MG63 (cell line): ENCODE measurements at regions not wholly inside any gene's neighbourhood (a gene's known extent, or its start where the extent isn't known, plus 50 kb on each side); places are given as distances from the start of the nearest gene placed in this dataset.

Experiments
- DNase-seq: peaks from one replicate; pipeline ENCODE4 v3.0.0-alpha.2; 2020
- H3K27me3 ChIP-seq: fragments of 250-450 bp; sonication (Bioruptor Pico); 2 replicates; pipeline ENCODE4 v1.5.1; 2020; ENCODE audit warnings: mild to moderate bottlenecking, moderate library complexity
- H3K36me3 ChIP-seq: fragments of 250-450 bp; sonication (Bioruptor Pico); 2 replicates; pipeline ENCODE4 v1.5.1; 2020; ENCODE audit warnings: mild to moderate bottlenecking, moderate library complexity
- H3K4me3 ChIP-seq: fragments of 250-450 bp; sonication (Bioruptor Pico); 2 replicates; pipeline ENCODE4 v1.5.1; 2020; ENCODE audit warnings: mild to moderate bottlenecking, moderate library complexity
- H3K9me3 ChIP-seq: fragments of 250-450 bp; sonication (Bioruptor Pico); 2 replicates; pipeline ENCODE4 v1.5.1; 2020; ENCODE audit warnings: mild to moderate bottlenecking, moderate library complexity

GRCh38 chr10:124315591-124316270, 103.0 kb downstream of the OAT start:
- Histone ChIP-seq H3K36me3 (no peaks in the 10 kb centered on the region), H3K27me3 (no peaks in the 10 kb centered on the region), H3K4me3 (no peak overlapping the region), H3K9me3 (no peaks in the 10 kb centered on the region)
- DNase-seq, result no peak

- no peak for DNase-seq
- Histone ChIP-seq H3K36me3 (no peaks in the 10 kb centered on the region), H3K9me3 (no peaks in the 10 kb centered on the region), H3K27me3 (no peaks in the 10 kb centered on the region), H3K4me3 (no peak overlapping the region)
Observed at GRCh38 chr10:124313374-124313773, 105.3 kb downstream of the OAT start.

GRCh38 chr10:124308811-124309210, 109.9 kb downstream of the OAT start:
- DNase-seq, result no peak

GRCh38 chr10:124308056-124308645, 110.6 kb downstream of the OAT start:
- H3K27me3 ChIP-seq, result no peaks in the 10 kb centered on the region
- no peaks in the 10 kb centered on the region for H3K36me3 ChIP-seq
- H3K4me3 ChIP-seq, result no peak overlapping the region
- DNase-seq, result no peak
- no peaks in the 10 kb centered on the region for H3K9me3 ChIP-seq

More at GRCh38 chr10:124308811-124309210, 109.9 kb downstream of the OAT start:
- no peaks in the 10 kb centered on the region for H3K27me3 ChIP-seq
- no peaks in the 10 kb centered on the region for H3K36me3 ChIP-seq
- H3K9me3 ChIP-seq, result no peaks in the 10 kb centered on the region
- H3K4me3 ChIP-seq, result no peak overlapping the region

DNA sequence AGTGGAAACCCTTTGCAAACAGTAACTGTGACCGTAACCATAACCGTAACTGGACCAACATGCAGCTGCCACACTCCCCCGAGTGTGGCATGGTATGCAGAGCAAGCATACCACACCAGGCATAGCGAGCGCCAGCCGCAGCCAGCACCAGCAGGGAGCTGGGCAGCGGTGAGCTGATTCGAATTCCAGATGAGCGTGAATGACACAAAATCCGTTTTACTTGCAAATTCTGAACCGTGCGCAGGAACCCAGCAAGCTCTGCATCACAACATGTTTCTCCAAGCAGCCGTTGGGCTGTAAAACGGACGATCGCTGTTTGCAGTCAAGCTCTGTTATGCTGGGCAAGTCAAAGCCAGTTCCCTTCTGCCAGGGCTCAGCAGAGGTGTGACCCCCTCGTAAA, 111.1 kb downstream of the OAT start:
- DNase-seq, result no peak
- Histone ChIP-seq H3K27me3 (no peaks in the 10 kb centered on the region), H3K4me3 (no peak overlapping the region)

DNA sequence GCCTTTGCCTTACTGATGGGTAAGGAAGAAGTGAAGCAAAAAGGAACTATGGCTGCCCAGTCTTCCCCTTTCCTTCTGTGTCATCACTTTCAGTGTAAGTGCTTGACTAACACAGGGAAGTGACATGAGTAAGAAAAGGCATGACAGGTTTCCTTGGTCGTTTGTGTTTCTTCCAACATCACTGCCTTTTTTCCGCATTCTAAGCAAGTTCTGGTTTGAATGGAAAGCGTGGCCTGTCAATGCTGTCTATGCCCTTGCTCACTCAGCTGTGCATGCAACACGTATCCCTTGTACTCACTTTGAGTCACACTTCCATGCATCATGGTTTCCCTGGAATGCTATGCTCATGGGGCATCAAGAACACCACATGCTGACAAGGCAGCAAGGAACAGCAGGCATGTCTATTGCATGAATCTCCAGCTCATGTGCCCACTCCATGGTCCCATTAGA, 111.8 kb downstream of the OAT start:
- no peaks in the 10 kb centered on the region for H3K36me3 ChIP-seq
- H3K27me3 ChIP-seq, result no peaks in the 10 kb centered on the region
- no peak overlapping the region for H3K4me3 ChIP-seq
- H3K9me3 ChIP-seq, result no peaks in the 10 kb centered on the region
- no peak for DNase-seq

More for the DNA sequence above, 111.1 kb downstream of the OAT start:
- no peaks in the 10 kb centered on the region for H3K9me3 ChIP-seq
- H3K36me3 ChIP-seq, result no peaks in the 10 kb centered on the region

- peaks cover under 1% of the 10 kb centered on the region; the same call in 1 of the 2 replicates for H3K9me3 ChIP-seq
- no peak for DNase-seq
- no peak overlapping the region for H3K4me3 ChIP-seq
- no peaks in the 10 kb centered on the region for H3K27me3 ChIP-seq
- no peaks in the 10 kb centered on the region for H3K36me3 ChIP-seq
Observed at GRCh38 chr10:124306520-124306919, 112.2 kb downstream of the OAT start.

DNA sequence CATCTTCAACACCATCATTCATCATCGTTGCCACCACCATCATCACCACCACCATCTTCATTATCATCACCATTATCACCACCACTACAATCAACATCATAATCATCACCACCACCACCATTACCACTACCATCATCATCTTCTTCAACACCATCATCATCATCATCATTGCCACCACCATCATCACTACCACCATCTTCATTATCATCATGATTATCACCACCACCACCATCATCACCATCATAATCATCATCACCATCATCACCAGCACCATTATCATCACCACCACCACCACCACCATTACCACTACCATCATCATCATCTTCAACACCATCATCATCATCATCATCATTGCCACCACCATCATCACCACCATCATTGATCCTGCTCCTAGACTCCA, 112.7 kb downstream of the OAT start:
- DNase-seq, result no peak
- Histone ChIP-seq H3K9me3 (peaks cover 4% of the 10 kb centered on the region; the same call in 1 of the 2 replicates), H3K27me3 (no peaks in the 10 kb centered on the region), H3K36me3 (no peaks in the 10 kb centered on the region), H3K4me3 (no peak overlapping the region)

DNA sequence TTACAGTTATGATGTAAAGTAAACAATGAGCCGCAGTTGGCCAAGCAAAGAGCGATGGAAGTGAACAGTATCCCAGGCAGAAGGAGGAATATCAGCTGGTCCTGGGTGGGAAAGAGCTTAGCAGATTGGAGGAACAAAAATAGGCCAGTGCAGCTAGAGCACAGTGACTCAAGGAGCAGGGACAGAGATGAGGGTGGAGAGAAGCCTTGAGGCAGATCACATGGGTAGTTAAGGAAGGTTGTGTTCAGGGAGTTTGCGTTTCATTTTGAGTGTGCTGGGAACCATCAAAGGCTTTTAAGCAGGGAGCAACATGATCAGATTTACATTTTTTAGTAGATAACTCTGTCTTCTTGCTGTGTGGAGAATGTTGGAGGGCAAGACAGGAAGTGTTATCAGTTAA, 113.6 kb downstream of the OAT start:
- Histone ChIP-seq H3K4me3 (no peak overlapping the region), H3K36me3 (no peaks in the 10 kb centered on the region), H3K27me3 (no peaks in the 10 kb centered on the region), H3K9me3 (peaks cover 7% of the 10 kb centered on the region)
- DNase-seq, result no peak

DNA sequence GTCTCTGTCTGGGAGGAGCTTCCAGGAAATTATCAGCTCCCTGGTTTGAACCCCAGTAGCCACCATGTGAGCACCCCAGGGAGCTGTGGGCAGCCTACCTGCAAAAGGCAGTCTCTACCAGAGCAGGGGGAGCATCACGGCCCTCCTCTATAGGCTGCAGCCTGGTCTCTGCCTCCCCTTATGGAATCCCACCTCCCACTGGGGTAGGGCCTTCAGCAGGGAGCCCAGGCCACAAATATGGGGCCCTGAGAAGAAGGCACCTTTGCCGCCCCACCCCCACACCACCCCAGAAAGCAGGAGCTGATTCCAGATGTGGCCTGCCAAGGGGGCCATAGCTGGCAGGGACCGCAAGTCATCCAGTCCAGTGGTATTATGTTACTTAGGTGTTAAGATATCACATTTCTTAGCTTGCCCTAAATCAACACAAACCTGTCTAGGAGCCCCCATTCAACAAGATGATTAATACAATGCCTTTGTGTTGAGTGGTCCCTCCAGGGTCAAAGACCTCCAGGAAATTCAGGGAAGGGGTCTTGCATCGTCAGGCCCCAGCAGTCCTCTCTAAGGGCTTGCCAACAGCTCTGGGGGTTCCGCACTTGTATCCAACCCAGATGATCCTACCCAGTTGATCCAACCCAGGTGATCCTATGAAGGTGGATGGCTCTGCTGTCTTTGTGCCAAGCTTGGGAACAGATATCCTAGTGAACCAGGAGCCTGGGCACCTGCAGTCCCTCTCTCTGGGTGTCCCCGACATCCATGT, 114.9 kb downstream of the OAT start:
- no peak for DNase-seq
- Histone ChIP-seq H3K9me3 (peaks cover 9% of the 10 kb centered on the region), H3K36me3 (no peaks in the 10 kb centered on the region), H3K4me3 (no peak overlapping the region), H3K27me3 (no peaks in the 10 kb centered on the region)

- Histone ChIP-seq H3K27me3 (no peaks in the 10 kb centered on the region), H3K9me3 (peaks cover 9% of the 10 kb centered on the region), H3K36me3 (no peaks in the 10 kb centered on the region), H3K4me3 (no peak overlapping the region)
- no peak for DNase-seq
Observed at GRCh38 chr10:124302951-124303505, 115.7 kb downstream of the OAT start.

DNA sequence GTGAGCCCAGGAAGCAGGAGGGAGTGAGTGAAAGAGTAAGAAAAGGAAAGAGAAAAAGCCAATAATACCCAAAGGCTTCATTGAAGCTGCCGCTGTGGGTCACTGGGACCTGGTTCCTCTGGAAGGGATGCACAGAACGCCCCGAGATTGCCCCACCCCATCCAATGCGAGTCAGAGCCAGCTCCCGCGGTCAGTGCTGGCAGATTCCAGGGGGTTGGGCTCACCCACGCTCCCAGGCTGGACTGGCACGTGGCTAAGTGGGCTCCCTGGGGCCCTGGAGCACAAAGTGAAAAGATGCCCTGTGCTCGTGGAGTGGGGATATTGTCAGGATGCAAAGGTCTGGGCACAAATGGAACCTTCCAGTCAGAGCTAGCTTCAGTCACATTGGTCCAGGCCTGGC, 117.0 kb downstream of the OAT start:
- peaks cover 9% of the 10 kb centered on the region for H3K9me3 ChIP-seq
- no peaks in the 10 kb centered on the region for H3K36me3 ChIP-seq
- no peak overlapping the region for H3K4me3 ChIP-seq
- no peaks in the 10 kb centered on the region for H3K27me3 ChIP-seq
- DNase-seq, result peak; percentile 15

DNA sequence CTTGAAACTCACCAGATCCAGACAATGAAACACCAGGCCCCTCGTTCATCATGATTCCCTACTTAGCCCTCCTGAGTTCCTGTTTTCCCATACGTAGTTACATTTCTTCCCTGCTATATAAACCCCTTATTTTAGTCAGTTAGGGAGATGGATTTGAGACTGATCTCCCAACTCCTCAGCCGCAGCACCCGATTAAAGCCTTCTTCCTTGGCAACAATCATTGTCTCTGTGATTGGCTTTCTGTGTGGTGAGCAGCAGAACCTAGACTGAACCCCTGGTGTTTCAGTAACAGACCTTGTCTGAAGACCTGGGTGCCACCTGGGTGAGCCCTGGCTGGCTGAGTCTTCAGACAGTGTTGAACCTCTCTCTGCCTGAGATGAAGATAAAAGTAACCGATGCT, 118.0 kb downstream of the OAT start:
- H3K9me3 ChIP-seq, result peaks cover 9% of the 10 kb centered on the region
- H3K4me3 ChIP-seq, result no peak overlapping the region
- no peaks in the 10 kb centered on the region for H3K36me3 ChIP-seq
- no peaks in the 10 kb centered on the region for H3K27me3 ChIP-seq
- no peak for DNase-seq

- DNase-seq, result no peak
Observed at GRCh38 chr10:124300224-124300623, 118.5 kb downstream of the OAT start.

DNA sequence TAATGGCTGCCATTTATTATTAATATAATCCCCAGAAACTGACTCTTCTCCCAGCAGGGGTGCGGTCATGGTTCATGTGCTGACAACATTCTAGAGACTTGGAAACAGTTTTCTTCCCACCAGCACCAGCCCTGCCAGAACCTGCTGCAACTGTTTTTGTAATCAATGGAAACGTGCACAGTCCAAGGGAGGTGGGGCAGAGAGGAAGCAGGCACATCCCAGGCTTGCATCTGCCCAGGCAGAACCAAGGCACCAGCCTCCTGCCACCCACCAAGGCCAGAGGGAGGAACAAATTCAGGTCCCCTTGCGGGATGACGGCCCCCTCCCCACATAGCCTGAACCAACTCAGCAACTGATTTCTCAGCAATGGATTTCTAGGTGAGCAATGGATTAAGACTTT, 119.0 kb downstream of the OAT start:
- no peak overlapping the region for H3K4me3 ChIP-seq
- no peaks in the 10 kb centered on the region for H3K36me3 ChIP-seq
- no peaks in the 10 kb centered on the region for H3K27me3 ChIP-seq
- no peak for DNase-seq
- peaks cover 9% of the 10 kb centered on the region for H3K9me3 ChIP-seq

More at GRCh38 chr10:124300224-124300623, 118.5 kb downstream of the OAT start:
- peaks cover 9% of the 10 kb centered on the region for H3K9me3 ChIP-seq
- H3K4me3 ChIP-seq, result no peak overlapping the region
- H3K27me3 ChIP-seq, result no peaks in the 10 kb centered on the region
- no peaks in the 10 kb centered on the region for H3K36me3 ChIP-seq

DNA sequence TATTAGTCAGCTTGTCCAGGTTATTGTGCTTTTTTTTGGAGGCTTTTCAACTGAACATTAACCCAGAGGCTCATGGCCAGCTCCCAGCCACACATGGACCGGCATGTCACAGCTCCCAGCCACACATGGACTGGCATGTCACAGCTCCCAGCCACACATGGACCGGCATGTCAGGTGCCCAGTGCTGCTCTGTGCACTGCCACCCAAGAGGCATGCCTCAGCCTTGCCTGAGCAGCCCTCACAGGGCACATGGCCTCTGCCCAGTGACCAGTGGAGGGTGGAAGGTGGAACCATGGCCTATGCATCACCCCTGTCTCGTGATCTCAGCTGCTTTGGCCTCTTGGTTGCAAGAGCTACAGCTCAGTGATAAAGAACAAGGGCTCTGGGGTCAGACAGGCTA, 119.8 kb downstream of the OAT start:
- H3K27me3 ChIP-seq, result no peaks in the 10 kb centered on the region
- H3K9me3 ChIP-seq, result peaks cover 9% of the 10 kb centered on the region
- H3K36me3 ChIP-seq, result no peaks in the 10 kb centered on the region
- H3K4me3 ChIP-seq, result no peak overlapping the region
- no peak for DNase-seq
